Choroid plexus epithelial cell (primary cell): ENCODE measurements at regions not wholly inside any gene's neighbourhood (a gene's known extent, or its start where the extent isn't known, plus 50 kb on each side); places are given as distances from the start of the nearest gene placed in this dataset.

Experiments used
- DNase-seq: peaks from one replicate; pipeline ENCODE4 v3.0.0-alpha.2; 2010; ENCODE audit warnings: low read depth
- H3K4me3 ChIP-seq: 2 replicates; pipeline ENCODE4 v1.5.1; 2011; ENCODE audit warnings: low read depth, mild to moderate bottlenecking, control low read depth, low read length, moderate library complexity
- TF ChIP-seq, protein P1 (sequence below): conservative IDR thresholded peaks from 2 replicates; pipeline ENCODE4 v1.5.1; 2011; ENCODE audit warnings: low read depth, mild to moderate bottlenecking, control low read depth, inconsistent platforms, low read length, moderate library complexity

DNA sequence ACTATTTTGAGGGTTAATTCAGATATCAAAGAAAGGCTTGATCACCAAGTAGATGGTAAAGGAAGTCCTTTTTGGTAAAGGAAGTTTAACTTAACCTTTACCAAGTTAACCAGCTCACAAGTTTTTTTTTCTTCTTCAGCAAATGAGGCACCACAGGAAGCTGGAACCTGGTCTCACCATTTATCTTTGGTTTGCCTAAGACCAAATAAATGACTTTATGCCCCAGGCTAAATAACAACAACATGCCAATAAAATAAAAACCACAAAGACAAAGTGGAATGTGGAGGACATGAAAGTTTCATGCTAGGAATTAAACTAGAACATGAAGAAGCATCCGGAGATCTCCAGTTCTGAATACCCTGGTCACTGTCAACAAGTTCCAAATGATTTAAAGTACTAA, 116.8 kb upstream of the PRICKLE1 start:
- H3K4me3 ChIP-seq = no peak overlapping the region
- TF ChIP-seq, protein P1, sequence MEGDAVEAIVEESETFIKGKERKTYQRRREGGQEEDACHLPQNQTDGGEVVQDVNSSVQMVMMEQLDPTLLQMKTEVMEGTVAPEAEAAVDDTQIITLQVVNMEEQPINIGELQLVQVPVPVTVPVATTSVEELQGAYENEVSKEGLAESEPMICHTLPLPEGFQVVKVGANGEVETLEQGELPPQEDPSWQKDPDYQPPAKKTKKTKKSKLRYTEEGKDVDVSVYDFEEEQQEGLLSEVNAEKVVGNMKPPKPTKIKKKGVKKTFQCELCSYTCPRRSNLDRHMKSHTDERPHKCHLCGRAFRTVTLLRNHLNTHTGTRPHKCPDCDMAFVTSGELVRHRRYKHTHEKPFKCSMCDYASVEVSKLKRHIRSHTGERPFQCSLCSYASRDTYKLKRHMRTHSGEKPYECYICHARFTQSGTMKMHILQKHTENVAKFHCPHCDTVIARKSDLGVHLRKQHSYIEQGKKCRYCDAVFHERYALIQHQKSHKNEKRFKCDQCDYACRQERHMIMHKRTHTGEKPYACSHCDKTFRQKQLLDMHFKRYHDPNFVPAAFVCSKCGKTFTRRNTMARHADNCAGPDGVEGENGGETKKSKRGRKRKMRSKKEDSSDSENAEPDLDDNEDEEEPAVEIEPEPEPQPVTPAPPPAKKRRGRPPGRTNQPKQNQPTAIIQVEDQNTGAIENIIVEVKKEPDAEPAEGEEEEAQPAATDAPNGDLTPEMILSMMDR = no peak
- peak; percentile 38 for DNase-seq

DNA sequence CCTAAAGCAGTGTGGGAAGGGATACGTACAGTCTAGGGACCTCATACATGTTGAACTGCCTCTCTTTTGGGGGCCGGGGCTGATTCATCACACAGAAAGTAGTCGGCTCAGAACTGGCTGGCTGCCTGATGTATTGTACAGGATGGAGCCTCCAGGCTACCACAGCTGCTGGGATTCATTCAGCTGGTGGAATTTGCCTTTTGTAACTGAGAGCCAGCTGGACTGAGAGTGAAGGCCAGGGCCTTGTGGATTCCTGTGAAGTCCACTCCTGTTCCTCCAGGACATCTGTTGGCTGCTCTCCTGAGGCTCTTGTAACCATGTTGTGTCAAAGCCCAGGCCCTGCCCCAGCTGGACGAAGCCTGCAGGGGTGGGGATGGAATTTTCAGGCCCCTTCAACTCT, 116.3 kb upstream of the PRICKLE1 start:
- no peak overlapping the region for H3K4me3 ChIP-seq
- TF ChIP-seq, protein P1 = no peak
- DNase-seq = peak; percentile 99

DNA sequence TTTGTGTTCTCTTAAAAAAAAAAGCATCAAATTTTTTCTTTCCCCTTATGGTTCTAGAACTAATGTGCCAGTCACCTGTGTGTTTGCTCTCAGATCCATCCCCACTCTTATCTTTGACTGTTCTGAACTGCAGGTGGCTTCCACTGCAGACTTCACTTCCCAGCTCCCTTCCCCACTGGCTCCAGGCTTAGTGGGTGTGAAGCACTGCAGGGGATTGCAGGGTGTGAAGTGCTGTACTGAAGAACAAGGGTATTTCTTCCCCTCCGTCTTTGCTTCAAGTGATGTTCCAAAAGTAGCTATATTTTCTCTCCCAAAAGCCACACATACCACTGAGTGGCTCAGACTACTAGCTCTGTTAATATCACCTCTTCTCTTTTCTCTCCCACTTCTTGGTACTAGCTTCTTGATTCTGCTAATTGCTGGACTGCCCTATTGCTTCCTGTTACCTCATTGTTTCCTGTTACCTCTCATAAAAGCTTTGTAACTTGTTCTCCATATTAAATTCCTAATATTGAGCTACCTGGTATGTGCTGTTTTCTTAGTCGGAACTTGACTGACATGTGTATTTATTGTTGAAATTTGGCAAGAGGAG, 115.4 kb upstream of the PRICKLE1 start:
- no peak overlapping the region for H3K4me3 ChIP-seq
- DNase-seq = no peak
- TF ChIP-seq, protein P1 = no peak

DNA sequence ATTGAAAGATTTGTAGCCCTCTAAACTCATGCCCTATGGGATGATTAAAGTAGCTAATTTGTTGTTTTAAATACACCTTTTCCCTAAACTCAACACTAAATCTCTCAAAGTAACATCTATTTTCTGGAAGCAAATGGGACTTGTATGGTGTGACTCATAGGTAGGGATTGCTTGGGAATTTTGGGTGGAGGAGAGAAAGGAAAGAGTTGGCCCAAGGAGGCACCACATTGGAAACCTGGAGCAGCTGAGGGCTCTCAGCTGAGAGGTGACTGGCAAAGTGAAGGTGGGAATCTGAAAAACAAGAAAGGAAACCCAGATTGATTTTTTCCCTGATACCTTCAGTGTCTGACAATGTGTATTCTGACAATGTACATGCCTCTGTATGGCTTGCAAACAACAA, 114.8 kb upstream of the PRICKLE1 start:
- no peak for DNase-seq
- TF ChIP-seq, protein P1 = no peak

DNA sequence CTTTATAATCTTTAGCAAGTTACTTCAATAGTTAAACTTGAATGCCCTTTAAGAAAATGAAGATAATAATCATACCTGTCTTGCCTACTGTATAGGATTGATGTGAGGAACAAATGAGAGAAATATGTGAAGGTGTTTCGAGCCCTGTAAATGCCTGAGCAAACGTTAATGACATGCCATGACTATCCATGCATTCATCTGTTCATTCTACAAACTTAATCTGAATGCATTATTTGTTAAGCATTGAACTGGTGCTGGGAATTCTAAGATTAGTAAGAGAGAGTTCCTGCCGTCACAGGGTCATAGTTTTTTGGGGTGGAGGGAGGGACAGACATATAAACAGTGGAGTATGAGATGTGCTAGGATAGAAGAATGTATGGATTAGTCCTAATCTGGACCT, 111.5 kb upstream of the PRICKLE1 start:
- no peak overlapping the region for H3K4me3 ChIP-seq
- TF ChIP-seq, protein P1 = no peak
- no peak for DNase-seq

More for the DNA sequence above, 114.8 kb upstream of the PRICKLE1 start:
- H3K4me3 ChIP-seq = no peak overlapping the region

DNA sequence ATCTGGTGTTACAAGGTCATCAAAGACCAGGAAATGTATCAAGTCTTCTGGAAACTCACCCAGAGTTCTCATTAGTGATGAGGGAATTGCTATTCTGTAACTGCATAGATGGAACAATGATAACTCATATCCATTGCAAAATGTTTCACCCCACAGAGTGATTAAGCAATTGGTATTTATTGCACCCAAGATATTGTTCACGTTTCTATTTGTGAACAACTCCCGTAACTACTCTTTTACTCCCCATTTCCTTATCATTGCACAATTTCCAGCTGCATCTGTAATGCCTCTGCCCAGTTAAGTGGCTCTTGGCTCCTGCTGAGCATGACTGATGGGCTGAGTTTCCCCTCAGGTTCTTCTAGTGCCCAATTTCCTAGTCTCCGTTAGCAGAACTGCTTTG, 108.7 kb upstream of the PRICKLE1 start:
- no peak overlapping the region for H3K4me3 ChIP-seq
- peak; percentile 81 for DNase-seq
- TF ChIP-seq, protein P1 = no peak

DNA sequence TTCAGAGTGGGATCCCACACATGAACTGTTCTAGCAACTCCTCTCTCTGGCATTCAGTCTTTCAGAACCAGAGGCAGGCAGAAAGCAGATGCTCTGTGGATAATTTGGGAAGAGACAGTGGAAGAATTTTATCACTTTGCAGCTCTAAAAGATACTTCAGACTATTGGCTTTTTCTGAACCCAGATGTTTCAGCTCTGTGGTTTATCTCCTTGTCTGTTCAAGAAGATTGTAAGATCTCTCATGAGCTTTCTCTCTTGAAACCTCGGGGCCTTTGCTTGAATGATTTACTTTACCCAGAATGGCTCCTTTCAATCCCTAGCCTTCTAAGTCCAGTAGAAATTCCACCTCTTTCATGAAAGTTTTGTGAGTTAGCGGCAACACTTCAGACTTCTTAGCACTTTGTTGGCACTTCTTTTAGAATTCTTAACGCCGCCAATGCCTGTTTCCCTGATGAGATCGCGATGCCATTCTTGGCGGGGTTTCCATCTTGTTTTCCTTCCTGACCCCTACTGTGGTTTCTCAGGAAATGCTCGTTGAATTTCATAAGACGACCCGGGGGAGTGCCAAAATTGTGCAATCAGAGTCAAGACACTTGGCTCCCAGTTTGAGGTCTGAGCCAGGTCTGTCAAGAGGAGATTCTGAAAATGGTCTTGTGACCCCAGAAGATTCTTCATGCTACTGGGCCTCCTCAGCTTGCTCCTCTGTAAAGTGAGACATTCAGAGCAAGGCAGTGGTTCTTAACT, 107.0 kb upstream of the PRICKLE1 start:
- peak; percentile 94 for DNase-seq
- H3K4me3 ChIP-seq = no peak overlapping the region
- TF ChIP-seq, protein P1 = no peak
